Activated naive CD8-positive, alpha-beta T cell treated with anti-CD3 and anti-CD28 coated beads, Interleukin-2, amount 50 U/mL, for 16 hours (primary cell): ENCODE measurements at regions not wholly inside any gene's neighbourhood (a gene's known extent, or its start where the extent isn't known, plus 50 kb on each side); places are given as distances from the start of the nearest gene placed in this dataset.

Experiments
- DNase-seq: peaks from one replicate; pipeline ENCODE4 v3.0.0-alpha.2; 2020; ENCODE audit warnings: low read depth, low spot score

GRCh38 chr20:52783769-52784168, 188.4 kb upstream of the TSHZ2 start:
- DNase-seq: no peak

- no peak for DNase-seq
These were observed 191.7 kb upstream of the TSHZ2 start for GRCh38 chr20:52780462-52780861.

- DNase-seq: no peak
These were observed 193.0 kb upstream of the TSHZ2 start for GRCh38 chr20:52779125-52779524.

- DNase-seq: no peak
These were observed 195.0 kb upstream of the TSHZ2 start for GRCh38 chr20:52777171-52777570.

- no peak for DNase-seq
These were observed 196.4 kb upstream of the TSHZ2 start for GRCh38 chr20:52775786-52776185.

GRCh38 chr20:52768694-52769093, 203.5 kb upstream of the TSHZ2 start:
- DNase-seq: no peak

GRCh38 chr20:52766645-52767435, 205.3 kb upstream of the TSHZ2 start:
- no peak for DNase-seq

GRCh38 chr20:52763321-52763853, 208.8 kb upstream of the TSHZ2 start:
- DNase-seq: no peak

- no peak for DNase-seq
These were observed 210.3 kb upstream of the TSHZ2 start for GRCh38 chr20:52761867-52762266.

- no peak for DNase-seq
These were observed 211.4 kb upstream of the TSHZ2 start for GRCh38 chr20:52760791-52761190.

- DNase-seq: no peak
These were observed 214.7 kb upstream of the TSHZ2 start for GRCh38 chr20:52757411-52757810.

GRCh38 chr20:52755744-52756143, 216.4 kb upstream of the TSHZ2 start:
- no peak for DNase-seq

- no peak for DNase-seq
These were observed 217.8 kb upstream of the TSHZ2 start for GRCh38 chr20:52754366-52754765.

- no peak for DNase-seq
These were observed 220.1 kb upstream of the TSHZ2 start for GRCh38 chr20:52752023-52752422.

GRCh38 chr20:52751571-52751970, 220.6 kb upstream of the TSHZ2 start:
- no peak for DNase-seq

- no peak for DNase-seq
These were observed 222.2 kb upstream of the TSHZ2 start for GRCh38 chr20:52749938-52750337.

GRCh38 chr20:52748990-52749389, 223.2 kb upstream of the TSHZ2 start:
- DNase-seq: no peak

GRCh38 chr20:52748285-52748932, 223.7 kb upstream of the TSHZ2 start:
- no peak for DNase-seq

- DNase-seq: no peak
These were observed 224.3 kb upstream of the TSHZ2 start for GRCh38 chr20:52747845-52748284.

- no peak for DNase-seq
These were observed 225.4 kb upstream of the TSHZ2 start for GRCh38 chr20:52746770-52747169.

GRCh38 chr20:52746190-52746589, 226.0 kb upstream of the TSHZ2 start:
- DNase-seq: no peak

GRCh38 chr20:52744441-52744840, 227.7 kb upstream of the TSHZ2 start:
- no peak for DNase-seq

- DNase-seq: no peak
These were observed 234.1 kb upstream of the TSHZ2 start for GRCh38 chr20:52738081-52738480.
